ENCODE measurements at regions not wholly inside any gene's neighbourhood (a gene's known extent, or its start where the extent isn't known, plus 50 kb on each side); places are given as distances from the start of the nearest gene placed in this dataset.
A peak's percentile ranks its signal among the peaks of the same experiment; 100 is the strongest.

- no peak overlapping the region for H3K4me3 ChIP-seq (ENCODE audit: low read depth, low read length)
- no peak for DNase-seq (ENCODE audit: low read depth)
- no peaks in the 10 kb centered on the region for H3K27me3 ChIP-seq (ENCODE audit: control insufficient read depth, insufficient read depth, low read length)
- H3K36me3 ChIP-seq (ENCODE audit: control insufficient read depth, insufficient read depth, low read length), result no peaks in the 10 kb centered on the region
- no peak for FAIRE-seq
- no peak for TF ChIP-seq CTCF (IDR thresholded peaks at IDR 0.05; ENCODE audit: insufficient read depth, low read length, severe bottlenecking)
These were observed 917.8 kb upstream of the ADGRB3 start for GRCh38 chr6:67717281-67717680.

GRCh38 chr6:67706388-67706787, 928.7 kb upstream of the ADGRB3 start:
- no peak for TF ChIP-seq CTCF (IDR thresholded peaks at IDR 0.05; ENCODE audit: insufficient read depth, low read length, severe bottlenecking)
- no peak for DNase-seq (ENCODE audit: low read depth)
- no peaks in the 10 kb centered on the region for H3K36me3 ChIP-seq (ENCODE audit: control insufficient read depth, insufficient read depth, low read length)
- no peaks in the 10 kb centered on the region for H3K27me3 ChIP-seq (ENCODE audit: control insufficient read depth, insufficient read depth, low read length)
- FAIRE-seq, result no peak
- no peak overlapping the region for H3K4me3 ChIP-seq (ENCODE audit: low read depth, low read length)

GRCh38 chr6:67698534-67698933, 936.5 kb upstream of the ADGRB3 start:
- TF ChIP-seq CTCF (IDR thresholded peaks at IDR 0.05; ENCODE audit: insufficient read depth, low read length, severe bottlenecking), result no peak
- Histone ChIP-seq H3K36me3 (ENCODE audit: control insufficient read depth, insufficient read depth, low read length) (no peaks in the 10 kb centered on the region), H3K27me3 (ENCODE audit: control insufficient read depth, insufficient read depth, low read length) (no peaks in the 10 kb centered on the region), H3K4me3 (ENCODE audit: low read depth, low read length) (no peak overlapping the region)
- FAIRE-seq (no peak), DNase-seq (ENCODE audit: low read depth) (no peak)

GRCh38 chr6:67694127-67694526, 941.0 kb upstream of the ADGRB3 start:
- DNase-seq (ENCODE audit: low read depth) (no peak), FAIRE-seq (no peak)
- H3K36me3 ChIP-seq (ENCODE audit: control insufficient read depth, insufficient read depth, low read length), result no peaks in the 10 kb centered on the region
- no peak overlapping the region for H3K4me3 ChIP-seq (ENCODE audit: low read depth, low read length)
- H3K27me3 ChIP-seq (ENCODE audit: control insufficient read depth, insufficient read depth, low read length), result no peaks in the 10 kb centered on the region
- TF ChIP-seq CTCF (IDR thresholded peaks at IDR 0.05; ENCODE audit: insufficient read depth, low read length, severe bottlenecking), result peak; percentile 3

GRCh38 chr6:67689329-67689728, 945.8 kb upstream of the ADGRB3 start:
- no peaks in the 10 kb centered on the region for H3K36me3 ChIP-seq (ENCODE audit: control insufficient read depth, insufficient read depth, low read length)
- DNase-seq (ENCODE audit: low read depth) (no peak), FAIRE-seq (no peak)

More at GRCh38 chr6:67689329-67689728, 945.8 kb upstream of the ADGRB3 start:
- no peak for TF ChIP-seq CTCF (IDR thresholded peaks at IDR 0.05; ENCODE audit: insufficient read depth, low read length, severe bottlenecking)
- Histone ChIP-seq H3K4me3 (ENCODE audit: low read depth, low read length) (no peak overlapping the region), H3K27me3 (ENCODE audit: control insufficient read depth, insufficient read depth, low read length) (no peaks in the 10 kb centered on the region)

Measured in bronchial epithelial cell (primary cell).